Stimulated activated CD4-positive, alpha-beta T cell treated with anti-CD3 and anti-CD28 coated beads, Interleukin-15, amount 100 ng/mL, for 48 hours (primary cell): ENCODE measurements at regions not wholly inside any gene's neighbourhood (a gene's known extent, or its start where the extent isn't known, plus 50 kb on each side); places are given as distances from the start of the nearest gene placed in this dataset.

Experiments
- DNase-seq, 2 donors: peaks; one replicate each; pipeline ENCODE4 v3.0.0-alpha.2; 2020; ENCODE audit warnings: low read depth in 2 of 2

DNA sequence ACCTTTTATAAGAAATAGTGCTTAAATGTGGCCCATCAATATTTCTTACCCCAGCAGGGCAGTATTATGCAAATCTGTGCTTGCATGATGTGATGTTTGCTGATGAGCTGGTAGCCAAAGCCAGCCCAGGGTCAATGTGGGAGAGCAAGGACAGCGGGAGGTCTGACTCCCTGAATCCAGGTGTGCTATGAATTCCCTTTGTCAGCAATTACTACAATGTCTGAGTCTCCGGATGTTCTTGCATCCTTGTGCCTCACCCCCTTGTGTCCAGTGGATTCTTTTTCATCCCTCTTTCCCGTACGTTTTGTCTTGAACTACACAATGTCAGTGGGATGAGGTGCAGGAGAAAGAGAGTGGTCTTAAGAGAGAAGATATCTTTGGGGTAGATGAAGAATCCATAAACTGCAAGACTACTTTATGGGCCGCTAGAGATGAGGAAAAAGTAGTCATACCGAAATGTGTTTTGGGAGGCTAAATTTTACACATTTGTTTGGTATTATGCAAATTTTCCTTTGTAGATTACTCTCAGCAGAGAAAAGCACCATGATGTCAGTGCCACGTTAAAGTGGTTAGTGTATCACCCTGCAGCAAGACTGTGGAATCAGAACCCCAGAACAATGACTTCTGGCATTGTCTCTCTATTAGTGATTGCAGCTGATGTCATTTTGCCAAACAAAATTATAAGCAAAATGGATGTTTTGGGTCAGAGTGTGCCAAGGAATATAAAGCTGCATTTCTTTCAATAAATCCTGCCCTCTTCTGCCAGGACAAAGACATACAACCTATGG lies 53.5 kb upstream of the TSHZ3 start:
- DNase-seq = no peak

DNA sequence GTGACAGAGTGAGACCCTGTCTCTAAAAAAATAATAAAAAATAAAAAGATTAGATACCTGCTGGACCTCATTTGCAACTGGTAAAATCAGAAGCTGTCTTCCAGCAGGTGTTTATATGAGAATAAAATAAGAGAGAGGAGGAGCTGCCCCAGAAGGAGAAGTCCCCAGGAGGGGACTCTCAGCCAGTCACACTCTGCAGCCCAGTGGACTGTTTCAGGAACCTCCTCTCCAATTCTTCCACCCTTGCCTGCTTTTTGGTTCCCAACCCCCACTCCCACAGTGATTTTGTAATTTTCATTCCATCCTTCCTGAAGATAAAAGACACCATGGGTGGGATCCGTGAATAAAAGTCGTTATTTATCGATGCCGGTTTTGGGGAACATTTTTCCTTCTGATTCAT lies 56.9 kb upstream of the TSHZ3 start:
- no peak for DNase-seq

DNA sequence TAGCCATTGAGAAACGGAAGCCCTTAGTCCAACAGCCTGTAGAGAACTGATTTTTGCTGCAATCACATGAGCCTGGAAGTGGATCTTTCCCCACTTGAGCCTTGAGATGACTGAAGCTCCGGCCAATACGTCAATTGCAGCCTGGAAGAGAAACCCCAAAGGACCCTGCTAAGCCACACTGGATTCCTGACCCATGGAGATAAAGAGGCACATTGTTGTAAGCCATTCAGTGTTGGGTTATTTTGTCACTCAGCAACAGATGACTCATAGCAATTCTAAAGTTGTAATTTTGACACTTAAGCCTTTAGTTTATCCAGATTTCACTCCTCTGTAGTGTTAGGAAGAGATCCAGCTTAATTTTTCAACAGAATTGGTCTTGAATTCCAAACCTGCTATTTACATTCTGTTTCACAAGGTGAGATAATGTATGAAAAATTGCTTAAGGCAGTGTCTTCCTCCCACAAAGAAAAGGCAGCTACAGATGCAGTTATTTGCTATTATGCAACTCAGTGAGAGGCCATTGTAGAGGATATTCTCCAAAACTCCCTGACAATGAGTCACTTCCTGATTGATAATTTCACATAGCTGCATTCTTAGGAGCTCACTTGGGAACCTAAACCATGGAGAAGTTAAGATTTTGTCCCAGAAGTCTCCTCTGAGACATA lies 59.4 kb upstream of the TSHZ3 start:
- DNase-seq = no peak

DNA sequence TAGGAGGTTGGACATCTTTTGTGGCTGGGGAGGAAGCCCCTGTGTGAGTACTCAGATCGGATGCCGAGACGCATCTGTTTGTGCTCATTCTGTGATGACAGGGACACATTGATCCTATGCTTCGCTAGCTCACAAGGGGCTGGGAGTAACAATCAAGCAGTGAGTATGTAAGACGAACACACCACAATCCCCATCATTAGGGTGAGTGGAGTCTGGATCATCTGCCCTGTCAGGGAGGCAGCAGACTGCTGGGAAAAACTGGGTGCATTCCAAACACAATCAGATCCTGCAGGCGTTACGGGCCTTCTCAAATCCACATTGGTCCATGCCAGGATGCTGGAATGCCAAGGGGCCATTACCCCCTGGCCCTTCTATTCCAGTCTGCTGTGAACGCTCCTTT lies 64.1 kb upstream of the TSHZ3 start:
- no peak for DNase-seq

- no peak for DNase-seq
Measured at GRCh38 chr19:31415322-31415721, 66.1 kb upstream of the TSHZ3 start.

DNA sequence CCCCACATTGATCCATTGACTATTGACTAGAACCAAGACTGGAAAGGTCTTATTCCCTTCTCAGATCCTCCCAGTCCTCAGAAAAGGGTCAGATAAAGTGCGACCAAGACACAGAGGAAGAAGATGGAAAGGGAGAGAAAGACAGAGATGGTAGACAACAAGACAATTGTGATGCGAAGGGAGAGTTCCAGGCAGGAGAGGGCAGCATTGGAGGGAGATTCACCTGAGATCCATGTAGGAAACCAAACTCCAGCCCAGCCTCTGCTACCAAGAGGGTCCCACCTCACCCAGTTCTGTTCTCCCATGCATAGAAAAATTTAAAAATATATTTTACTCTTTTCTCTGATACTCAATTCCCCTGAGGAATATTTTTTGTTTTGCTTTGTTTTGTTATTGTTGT lies 67.3 kb upstream of the TSHZ3 start:
- no peak for DNase-seq

GRCh38 chr19:31418055-31418454 lies 68.8 kb upstream of the TSHZ3 start:
- DNase-seq = no peak

- DNase-seq = no peak
Measured at GRCh38 chr19:31418692-31419430, 69.6 kb upstream of the TSHZ3 start.

GRCh38 chr19:31419871-31420445 lies 70.7 kb upstream of the TSHZ3 start:
- DNase-seq = no peak

DNA sequence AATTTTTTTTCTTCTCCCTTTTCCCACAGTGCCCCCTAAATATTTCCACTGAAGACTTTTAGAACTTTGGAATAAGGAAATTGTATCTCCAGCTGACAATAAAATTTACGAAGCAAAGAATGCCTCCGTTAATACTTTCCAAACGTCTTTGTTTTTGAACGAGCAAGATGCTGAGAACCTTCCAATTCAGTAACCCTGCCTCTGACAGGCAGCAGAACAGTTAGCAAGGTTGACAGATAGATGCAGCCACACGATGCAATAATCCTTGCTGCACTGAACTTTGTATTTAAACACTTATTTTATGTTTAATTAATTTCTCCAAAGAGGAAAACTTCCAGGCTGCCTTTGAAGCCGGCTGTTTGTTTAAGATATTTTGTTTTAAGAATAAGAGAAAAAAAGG lies 71.8 kb upstream of the TSHZ3 start:
- no peak for DNase-seq

DNA sequence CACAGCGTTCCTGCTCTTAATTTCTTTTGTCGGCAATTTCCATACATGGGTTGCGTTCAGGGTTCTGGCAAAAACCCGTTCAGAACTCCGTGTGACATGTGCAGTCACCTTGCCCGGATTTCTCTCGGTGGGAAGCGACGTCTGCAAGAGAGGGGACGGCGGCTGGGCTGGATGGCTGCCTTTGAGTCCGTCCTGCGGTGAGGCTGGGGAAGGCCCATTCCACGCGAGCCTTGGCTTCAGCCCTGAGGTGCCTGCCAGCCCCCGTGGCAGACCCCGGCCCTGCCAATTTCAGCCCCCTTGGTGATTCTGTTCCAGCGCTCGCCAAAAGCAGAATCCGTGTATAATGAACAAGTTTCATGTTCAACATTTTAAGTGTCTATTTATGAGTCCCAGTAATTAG lies 72.6 kb upstream of the TSHZ3 start:
- no peak for DNase-seq

GRCh38 chr19:31423896-31424295 lies 74.7 kb upstream of the TSHZ3 start:
- no peak for DNase-seq

GRCh38 chr19:31424861-31425620 lies 75.8 kb upstream of the TSHZ3 start:
- DNase-seq = no peak

DNA sequence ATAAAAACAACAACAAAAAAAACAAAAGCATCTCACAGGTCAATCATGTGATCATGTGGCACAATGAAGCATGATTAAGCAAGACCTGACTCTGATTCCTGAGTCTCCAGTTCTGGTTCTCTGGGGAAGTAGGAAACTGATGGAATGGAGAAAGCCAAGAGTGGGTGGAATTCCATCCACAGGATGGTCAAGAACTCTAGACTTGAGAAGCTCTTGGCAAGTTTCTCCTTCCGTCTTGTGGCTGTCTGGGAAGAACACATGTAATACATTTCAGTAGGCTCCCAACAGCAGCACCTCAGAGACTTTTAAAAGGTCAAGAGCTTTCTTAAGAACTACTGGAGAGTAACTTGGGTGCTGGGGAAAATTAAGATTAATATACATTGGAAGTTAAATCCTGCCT lies 78.6 kb upstream of the TSHZ3 start:
- no peak for DNase-seq

GRCh38 chr19:31430381-31430780 lies 81.1 kb upstream of the TSHZ3 start:
- DNase-seq = no peak

DNA sequence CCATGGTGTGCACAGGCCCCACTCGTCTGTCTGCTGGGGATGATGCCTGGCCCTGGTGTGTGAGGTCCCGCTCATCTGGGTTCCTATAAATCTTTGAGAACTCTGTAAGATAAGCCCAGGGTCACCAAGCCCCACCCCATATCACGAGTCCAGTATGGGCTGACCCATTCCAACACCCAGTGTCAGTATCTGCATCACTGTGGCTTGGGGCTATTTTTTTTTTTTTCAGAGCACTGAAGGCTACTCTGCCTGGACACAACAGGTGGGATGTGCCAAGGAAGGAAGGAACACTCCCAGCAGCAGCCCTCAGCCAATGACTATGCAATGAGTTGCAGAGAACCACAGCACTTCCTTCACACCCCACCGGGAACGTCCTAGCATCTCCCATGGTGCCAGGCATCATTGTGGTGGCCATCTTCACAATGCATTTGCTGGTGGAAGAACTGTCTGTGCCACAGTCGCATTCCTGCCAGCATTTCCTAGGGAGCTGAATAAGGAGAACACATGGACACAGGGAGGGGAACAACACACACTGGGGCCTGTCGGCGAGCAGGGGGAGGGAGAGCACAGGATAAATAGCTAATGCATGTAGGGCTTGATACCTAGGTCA lies 83.1 kb upstream of the TSHZ3 start:
- no peak for DNase-seq

DNA sequence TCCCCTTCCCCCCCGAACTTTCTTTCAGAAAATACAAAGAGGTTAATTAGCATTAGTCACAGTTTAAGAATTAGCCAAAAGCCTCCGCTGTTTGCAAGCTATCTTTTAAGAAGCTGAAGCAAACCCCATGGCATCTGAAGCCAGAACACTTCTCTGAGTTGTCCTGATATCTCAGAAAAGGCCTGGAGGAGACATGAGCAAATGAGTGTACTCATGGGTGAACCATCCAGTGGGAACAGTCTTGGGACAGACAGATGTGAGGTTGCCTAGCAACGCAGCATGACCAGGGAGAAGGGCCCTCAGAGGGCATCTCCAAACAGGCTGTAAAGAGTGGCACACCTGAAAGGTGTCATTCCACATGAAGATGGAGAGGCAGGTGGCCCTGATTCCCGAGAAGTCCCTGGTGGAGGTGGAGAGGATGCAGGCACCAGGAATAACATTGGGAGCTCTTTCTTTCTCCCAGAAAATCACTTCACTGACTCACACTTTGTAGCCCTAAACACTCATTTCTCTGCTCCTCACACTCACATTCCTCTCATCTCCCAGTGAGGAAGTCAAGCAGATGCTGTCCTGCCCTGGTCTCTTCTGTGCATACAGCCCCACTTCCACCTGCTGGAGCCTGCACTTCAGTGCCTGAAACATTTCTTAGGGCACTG lies 87.0 kb upstream of the TSHZ3 start:
- DNase-seq = no peak

GRCh38 chr19:31438401-31439269 lies 89.4 kb upstream of the TSHZ3 start:
- DNase-seq = no peak

GRCh38 chr19:31439270-31439573 lies 90.0 kb upstream of the TSHZ3 start:
- no peak for DNase-seq

DNA sequence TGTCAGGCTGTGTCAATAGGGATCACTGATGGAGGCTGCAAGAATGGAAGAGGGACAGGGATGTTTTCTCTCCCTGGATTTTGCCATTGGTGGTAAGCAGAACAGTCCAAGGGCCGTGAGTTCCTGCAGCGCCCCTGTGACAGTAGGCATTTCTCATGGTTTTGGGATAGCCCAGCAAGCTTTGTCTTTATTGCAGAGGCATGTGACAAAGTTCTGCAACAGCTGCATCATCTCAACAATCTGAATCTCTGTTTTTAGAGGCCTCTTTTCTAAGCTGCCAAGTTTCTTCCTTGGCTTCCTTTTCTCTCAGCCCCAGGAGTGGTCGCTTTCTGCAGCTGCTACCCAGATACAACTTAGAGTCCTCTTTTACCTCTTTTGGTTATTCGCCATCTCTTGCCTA lies 95.7 kb upstream of the TSHZ3 start:
- DNase-seq = no peak
